Subcutaneous abdominal adipose tissue (tissue), 5 donors: ENCODE measurements at regions not wholly inside any gene's neighbourhood (a gene's known extent, or its start where the extent isn't known, plus 50 kb on each side); places are given as distances from the start of the nearest gene placed in this dataset.

Experiments used
- H3K27ac ChIP-seq: one replicate; pipeline ENCODE4 v1.7.0; 2013; ENCODE audit warnings: low read depth, mild to moderate bottlenecking, inconsistent platforms, low read length, moderate library complexity
- H3K27me3 ChIP-seq, 5 donors: one replicate each; pipeline ENCODE4 v1.7.0; 2013; ENCODE audit warnings: low read length in 5 of 5, inconsistent platforms in 1 of 5; ENCODE audit not compliant: control insufficient read depth in 5 of 5, insufficient read depth in 4 of 5
- H3K36me3 ChIP-seq, 5 donors: one replicate each; pipeline ENCODE4 v1.7.0; 2013; ENCODE audit warnings: low read length in 5 of 5; ENCODE audit not compliant: control insufficient read depth in 5 of 5, insufficient read depth in 5 of 5
- H3K4me1 ChIP-seq, 5 donors: one replicate each; pipeline ENCODE4 v1.7.0; 2013; ENCODE audit warnings: low read length in 5 of 5, mild to moderate bottlenecking in 3 of 5, moderate library complexity in 1 of 5; ENCODE audit not compliant: control insufficient read depth in 5 of 5, insufficient read depth in 5 of 5
- H3K4me3 ChIP-seq, 5 donors: one replicate each; pipeline ENCODE4 v1.7.0; 2013; ENCODE audit warnings: low read length in 5 of 5, low read depth in 1 of 5
- H3K9ac ChIP-seq, 5 donors: one replicate each; pipeline ENCODE4 v1.7.0; 2013; ENCODE audit warnings: low read length in 5 of 5, mild to moderate bottlenecking in 4 of 5, moderate library complexity in 3 of 5
- H3K9me3 ChIP-seq, 5 donors: one replicate each; pipeline ENCODE4 v1.7.0; 2013; ENCODE audit warnings: low read length in 5 of 5; ENCODE audit not compliant: control insufficient read depth in 5 of 5
- donor health status: healthy.
- donor health status: healthy.
- donor health status: healthy.
- donor health status: healthy.
- donor health status: healthy.

DNA sequence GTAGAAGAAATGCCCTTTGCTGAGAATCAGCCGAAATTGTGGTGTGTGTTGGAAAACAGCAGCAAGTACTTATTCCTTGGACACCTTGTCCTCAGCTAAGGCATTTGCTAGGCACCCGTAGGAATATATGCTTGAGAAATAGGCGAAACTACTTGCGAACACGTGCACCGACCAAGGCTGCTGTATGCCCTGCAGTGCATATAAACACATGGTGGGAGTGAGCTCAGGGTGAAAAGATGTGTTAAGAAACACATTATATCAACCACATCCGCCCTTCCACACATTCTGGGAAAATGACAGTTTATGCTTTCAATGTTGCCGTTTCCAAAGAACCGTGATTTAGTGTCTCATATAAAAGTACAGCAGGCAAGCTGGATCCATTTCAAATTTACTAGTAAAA, 199.2 kb downstream of the JCAD start:
- peaks cover 0 to 9% (median 6%) of the 10 kb centered on the region in 5 donors for H3K4me1 ChIP-seq
- no peaks in the 10 kb centered on the region for H3K9me3 ChIP-seq
- no peak overlapping the region for H3K27ac ChIP-seq

GRCh38 chr10:29859521-29860130, 199.8 kb downstream of the JCAD start:
- Histone ChIP-seq H3K9me3 (no peaks in the 10 kb centered on the region), H3K9ac (no peak overlapping the region), H3K36me3 (no peaks in the 10 kb centered on the region), H3K27me3 (no peaks in the 10 kb centered on the region), H3K27ac (no peak overlapping the region), H3K4me1 (peaks cover 0 to 9% (median 6%) of the 10 kb centered on the region in 5 donors), H3K4me3 (no peak overlapping the region)

More for the DNA sequence above, 199.2 kb downstream of the JCAD start:
- Histone ChIP-seq H3K36me3 (no peaks in the 10 kb centered on the region), H3K9ac (no peak overlapping the region), H3K27me3 (no peaks in the 10 kb centered on the region), H3K4me3 (no peak overlapping the region)

- H3K36me3 ChIP-seq, result no peaks in the 10 kb centered on the region
- no peak overlapping the region for H3K27ac ChIP-seq
- H3K4me3 ChIP-seq, result no peak overlapping the region
- H3K27me3 ChIP-seq, result no peaks in the 10 kb centered on the region
- H3K9me3 ChIP-seq, result no peaks in the 10 kb centered on the region
- no peak overlapping the region for H3K9ac ChIP-seq
- peaks cover 0 to 9% (median 6%) of the 10 kb centered on the region in 5 donors for H3K4me1 ChIP-seq
These were observed 200.6 kb downstream of the JCAD start for GRCh38 chr10:29858702-29859267.

GRCh38 chr10:29857843-29858701, 201.3 kb downstream of the JCAD start:
- H3K4me3 ChIP-seq, result no peak overlapping the region
- no peak overlapping the region for H3K27ac ChIP-seq
- no peaks in the 10 kb centered on the region for H3K27me3 ChIP-seq
- no peak overlapping the region for H3K9ac ChIP-seq
- peaks cover 0 to 9% (median 6%) of the 10 kb centered on the region in 5 donors for H3K4me1 ChIP-seq
- no peaks in the 10 kb centered on the region for H3K36me3 ChIP-seq
- no peaks in the 10 kb centered on the region for H3K9me3 ChIP-seq

- H3K27ac ChIP-seq, result no peak overlapping the region
- H3K4me3 ChIP-seq, result no peak overlapping the region
- H3K27me3 ChIP-seq, result no peaks in the 10 kb centered on the region
- H3K4me1 ChIP-seq, result peaks cover 0 to 9% (median 6%) of the 10 kb centered on the region in 5 donors
- H3K36me3 ChIP-seq, result no peaks in the 10 kb centered on the region
- no peak overlapping the region for H3K9ac ChIP-seq
- no peaks in the 10 kb centered on the region for H3K9me3 ChIP-seq
These were observed 203.1 kb downstream of the JCAD start for GRCh38 chr10:29856295-29856694.

DNA sequence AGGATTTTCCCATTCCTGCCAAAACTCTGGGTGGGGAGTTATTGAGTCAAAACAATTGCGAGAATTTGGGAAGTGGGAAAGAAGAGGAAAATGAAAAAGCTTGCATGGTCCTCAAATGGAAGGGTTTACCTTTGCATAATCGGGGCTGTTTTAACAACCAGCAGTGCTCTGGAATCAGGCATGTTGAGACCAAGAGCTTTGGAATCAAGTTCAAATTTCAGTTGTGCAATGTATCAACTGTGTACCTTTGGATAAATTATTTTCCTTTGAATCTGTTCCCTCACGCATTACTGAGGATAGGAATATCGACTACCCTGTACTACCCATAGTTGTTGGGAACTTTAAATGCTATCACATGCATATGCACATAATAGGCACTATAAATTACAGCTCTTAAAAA, 205.5 kb downstream of the JCAD start:
- no peak overlapping the region for H3K27ac ChIP-seq

DNA sequence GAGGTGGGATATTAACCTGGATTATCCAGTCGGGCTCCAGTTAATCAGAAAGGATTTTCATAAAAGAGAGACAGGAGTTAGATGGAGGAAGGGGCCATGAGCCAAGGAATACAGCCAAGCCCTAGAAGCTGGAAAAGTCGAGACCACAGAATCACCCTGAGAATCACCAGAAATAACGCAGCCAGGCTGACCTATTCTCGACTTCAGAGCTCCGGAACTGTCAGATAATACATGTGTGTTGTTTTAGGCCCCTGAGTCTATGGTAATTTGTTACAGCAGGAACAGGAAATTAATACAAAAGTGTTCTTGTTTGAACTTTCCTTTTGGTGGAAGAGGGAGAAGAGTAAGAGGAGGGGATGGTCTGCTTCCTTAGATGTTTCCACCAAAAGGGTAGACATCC, 208.1 kb downstream of the JCAD start:
- Histone ChIP-seq H3K9ac (no peak overlapping the region), H3K9me3 (no peaks in the 10 kb centered on the region), H3K27ac (no peak overlapping the region)

More for the DNA sequence above, 205.5 kb downstream of the JCAD start:
- H3K36me3 ChIP-seq, result no peaks in the 10 kb centered on the region
- no peaks in the 10 kb centered on the region for H3K9me3 ChIP-seq
- H3K4me3 ChIP-seq, result no peak overlapping the region
- H3K9ac ChIP-seq, result no peak overlapping the region
- no peaks in the 10 kb centered on the region for H3K27me3 ChIP-seq
- peaks cover 0 to 20% (median 14%) of the 10 kb centered on the region in 5 donors for H3K4me1 ChIP-seq

GRCh38 chr10:29850371-29850770, 209.0 kb downstream of the JCAD start:
- Histone ChIP-seq H3K4me3 (no peak overlapping the region), H3K36me3 (no peaks in the 10 kb centered on the region), H3K9me3 (peaks cover 0 to under 1% (median 0%) of the 10 kb centered on the region in 5 donors), H3K4me1 (peaks cover 0 to 11% (median 6%) of the 10 kb centered on the region in 5 donors), H3K27ac (no peak overlapping the region), H3K9ac (no peak overlapping the region), H3K27me3 (no peaks in the 10 kb centered on the region)

More for the DNA sequence above, 208.1 kb downstream of the JCAD start:
- no peak overlapping the region for H3K4me3 ChIP-seq
- peaks cover 0 to 11% (median 6%) of the 10 kb centered on the region in 5 donors for H3K4me1 ChIP-seq
- H3K36me3 ChIP-seq, result no peaks in the 10 kb centered on the region
- H3K27me3 ChIP-seq, result no peaks in the 10 kb centered on the region

GRCh38 chr10:29849886-29850285, 209.5 kb downstream of the JCAD start:
- Histone ChIP-seq H3K27ac (no peak overlapping the region), H3K9me3 (peaks cover 0 to 5% (median 0%) of the 10 kb centered on the region in 5 donors), H3K27me3 (no peaks in the 10 kb centered on the region), H3K4me1 (peaks cover 0 to 11% (median 6%) of the 10 kb centered on the region in 5 donors), H3K9ac (no peak overlapping the region), H3K36me3 (no peaks in the 10 kb centered on the region), H3K4me3 (peak overlapping the region in 2 of 5 donors; percentile 36 to 42)
